ENCODE measurements at regions not wholly inside any gene's neighbourhood (a gene's known extent, or its start where the extent isn't known, plus 50 kb on each side); places are given as distances from the start of the nearest gene placed in this dataset.
"Not testable (repeated sequence)": the region's sequence is repeated elsewhere in the genome, so short reads cannot be mapped to it uniquely, and the experiment has no call there.

DNA sequence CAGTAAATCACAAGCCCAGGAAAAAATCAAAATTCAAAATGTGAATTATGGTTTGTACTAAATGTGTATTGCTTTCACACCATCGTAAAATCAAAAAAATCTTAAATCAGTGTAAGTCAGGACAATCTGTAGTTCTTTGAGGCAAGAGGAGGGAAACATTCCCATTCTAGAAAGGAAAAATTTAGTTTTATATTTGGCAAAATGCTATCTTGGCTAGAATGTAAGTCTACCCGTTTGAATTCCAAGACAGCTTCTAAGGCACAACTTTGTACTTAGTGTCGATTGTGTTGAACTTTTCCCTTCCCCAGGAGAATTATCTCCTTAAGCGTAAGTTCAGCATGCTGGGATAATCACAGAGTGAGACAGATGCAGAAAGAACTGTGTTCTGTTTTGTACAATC, 638.2 kb upstream of the LRRTM1 start:
- no peaks in the 10 kb centered on the region for H3K27me3 ChIP-seq (replicated peaks; ENCODE audit: control insufficient read depth, insufficient read depth, low read length)
- H3K36me3 ChIP-seq (ENCODE audit: control insufficient read depth, insufficient read depth, low read length), result no peaks in the 10 kb centered on the region
- no peak overlapping the region for H3K4me3 ChIP-seq (replicated peaks; ENCODE audit: low read depth, low read length)
- TF ChIP-seq, protein P1, sequence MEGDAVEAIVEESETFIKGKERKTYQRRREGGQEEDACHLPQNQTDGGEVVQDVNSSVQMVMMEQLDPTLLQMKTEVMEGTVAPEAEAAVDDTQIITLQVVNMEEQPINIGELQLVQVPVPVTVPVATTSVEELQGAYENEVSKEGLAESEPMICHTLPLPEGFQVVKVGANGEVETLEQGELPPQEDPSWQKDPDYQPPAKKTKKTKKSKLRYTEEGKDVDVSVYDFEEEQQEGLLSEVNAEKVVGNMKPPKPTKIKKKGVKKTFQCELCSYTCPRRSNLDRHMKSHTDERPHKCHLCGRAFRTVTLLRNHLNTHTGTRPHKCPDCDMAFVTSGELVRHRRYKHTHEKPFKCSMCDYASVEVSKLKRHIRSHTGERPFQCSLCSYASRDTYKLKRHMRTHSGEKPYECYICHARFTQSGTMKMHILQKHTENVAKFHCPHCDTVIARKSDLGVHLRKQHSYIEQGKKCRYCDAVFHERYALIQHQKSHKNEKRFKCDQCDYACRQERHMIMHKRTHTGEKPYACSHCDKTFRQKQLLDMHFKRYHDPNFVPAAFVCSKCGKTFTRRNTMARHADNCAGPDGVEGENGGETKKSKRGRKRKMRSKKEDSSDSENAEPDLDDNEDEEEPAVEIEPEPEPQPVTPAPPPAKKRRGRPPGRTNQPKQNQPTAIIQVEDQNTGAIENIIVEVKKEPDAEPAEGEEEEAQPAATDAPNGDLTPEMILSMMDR (IDR thresholded peaks at IDR 0.05; ENCODE audit: insufficient read depth, low read length, poor library complexity, severe bottlenecking), result no peak
- DNase-seq (ENCODE audit: extremely low read depth, insufficient read length), result no peak

DNA sequence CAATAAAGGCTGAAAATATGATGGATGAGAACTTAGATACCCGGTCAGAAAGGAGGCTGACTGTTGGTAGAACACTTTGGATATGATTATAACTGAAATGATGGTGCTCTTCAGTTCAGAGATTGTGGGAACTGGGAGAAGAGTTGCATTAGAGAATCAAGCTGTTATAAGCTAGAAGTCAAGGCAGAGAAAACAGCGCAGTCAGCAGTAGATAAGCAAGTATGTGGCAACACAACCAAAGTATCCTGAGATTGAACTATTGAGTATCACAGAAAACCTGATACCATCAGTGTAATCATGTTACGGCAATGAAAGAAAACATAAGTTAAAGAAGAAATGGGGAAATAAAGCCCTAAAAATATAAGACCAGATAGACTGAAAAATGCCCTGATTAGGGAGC, 633.9 kb upstream of the LRRTM1 start:
- H3K27me3 ChIP-seq (replicated peaks; ENCODE audit: control insufficient read depth, insufficient read depth, low read length), result no peaks in the 10 kb centered on the region
- DNase-seq (ENCODE audit: extremely low read depth, insufficient read length), result no peak
- H3K4me3 ChIP-seq (replicated peaks; ENCODE audit: low read depth, low read length), result no peak overlapping the region
- no peaks in the 10 kb centered on the region for H3K36me3 ChIP-seq (ENCODE audit: control insufficient read depth, insufficient read depth, low read length)
- TF ChIP-seq, protein P1 (IDR thresholded peaks at IDR 0.05; ENCODE audit: insufficient read depth, low read length, poor library complexity, severe bottlenecking), result no peak

DNA sequence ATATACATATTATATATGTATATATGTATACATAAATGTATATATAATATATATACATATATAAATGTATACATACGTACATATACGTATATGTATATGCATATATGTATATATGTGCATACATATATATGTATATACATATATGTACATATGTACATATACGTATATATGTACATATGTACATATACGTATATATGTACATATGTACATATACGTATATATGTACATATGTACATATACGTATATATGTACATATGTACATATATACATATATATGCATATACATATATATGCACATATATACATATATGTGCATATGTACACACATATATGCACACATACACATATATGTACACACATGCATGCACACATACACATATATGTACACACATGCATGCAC, 627.3 kb upstream of the LRRTM1 start:
- H3K27me3 ChIP-seq (replicated peaks; ENCODE audit: control insufficient read depth, insufficient read depth, low read length); DNase-seq (ENCODE audit: extremely low read depth, insufficient read length); H3K36me3 ChIP-seq (ENCODE audit: control insufficient read depth, insufficient read depth, low read length); H3K4me3 ChIP-seq (replicated peaks; ENCODE audit: low read depth, low read length): not testable (repeated sequence)

DNA sequence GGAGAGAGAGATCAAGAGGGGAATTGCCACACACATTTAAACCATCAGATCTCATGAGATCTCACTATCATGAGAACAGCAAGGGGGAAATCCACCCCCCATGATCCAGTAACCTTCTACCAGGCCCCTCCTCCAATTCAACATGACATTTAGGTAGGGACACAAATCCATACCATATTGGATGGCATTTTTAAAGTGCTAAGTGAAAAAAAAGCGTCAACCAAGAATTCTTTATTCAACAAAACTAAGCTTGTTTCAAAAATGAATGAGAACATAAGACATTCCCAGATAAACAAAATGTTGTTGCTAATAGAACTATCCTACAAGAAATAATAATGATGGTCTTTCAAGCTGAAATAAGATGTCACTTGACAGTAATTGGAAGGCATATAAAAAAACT, 626.2 kb upstream of the LRRTM1 start:
- TF ChIP-seq, protein P1 (IDR thresholded peaks at IDR 0.05; ENCODE audit: insufficient read depth, low read length, poor library complexity, severe bottlenecking), result no peak
- no peaks in the 10 kb centered on the region for H3K36me3 ChIP-seq (ENCODE audit: control insufficient read depth, insufficient read depth, low read length)
- H3K4me3 ChIP-seq (replicated peaks; ENCODE audit: low read depth, low read length), result no peak overlapping the region
- no peak for DNase-seq (ENCODE audit: extremely low read depth, insufficient read length)
- H3K27me3 ChIP-seq (replicated peaks; ENCODE audit: control insufficient read depth, insufficient read depth, low read length), result no peaks in the 10 kb centered on the region

DNA sequence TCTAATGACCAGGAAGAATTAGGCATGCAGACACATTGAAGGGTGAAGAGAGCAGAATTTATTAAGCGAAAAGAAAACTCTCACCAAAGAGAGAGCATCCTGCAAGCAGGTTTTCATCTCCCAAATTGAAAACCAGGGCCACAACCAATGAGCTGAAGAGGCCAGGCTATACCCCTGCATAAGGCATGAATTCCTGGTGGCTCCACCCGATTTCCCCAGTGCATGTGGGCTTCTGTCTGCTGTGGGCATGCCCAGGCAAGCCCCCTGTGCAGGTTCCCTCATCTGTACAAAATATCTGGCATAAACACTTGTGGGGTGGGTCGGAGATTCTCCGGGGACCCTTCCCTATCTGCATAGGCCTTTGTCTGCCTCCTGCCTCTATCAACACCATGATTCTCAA, 621.6 kb upstream of the LRRTM1 start:
- TF ChIP-seq, protein P1 (IDR thresholded peaks at IDR 0.05; ENCODE audit: insufficient read depth, low read length, poor library complexity, severe bottlenecking), result no peak

DNA sequence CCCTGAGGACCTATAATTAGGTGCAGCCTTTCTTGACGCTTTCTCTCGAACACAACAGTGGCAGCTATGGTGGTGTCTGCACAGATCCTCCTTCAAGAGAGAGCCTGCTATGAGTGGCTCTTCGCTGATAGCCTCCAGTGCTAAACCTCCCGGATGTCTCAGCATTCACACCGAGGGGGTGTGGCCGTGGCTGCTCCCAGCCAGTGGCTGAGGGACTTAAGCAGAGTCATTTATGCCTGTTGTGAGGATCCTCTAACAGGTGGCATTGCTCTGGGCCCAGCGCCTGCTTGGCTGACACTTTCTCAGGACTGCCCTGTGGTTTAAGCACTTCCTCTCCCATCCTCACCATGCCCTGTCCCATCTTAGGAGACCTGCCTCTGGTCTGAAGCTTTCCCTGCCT, 592.0 kb upstream of the LRRTM1 start:
- no peaks in the 10 kb centered on the region for H3K36me3 ChIP-seq (ENCODE audit: control insufficient read depth, insufficient read depth, low read length)
- DNase-seq (ENCODE audit: extremely low read depth, insufficient read length), result no peak
- H3K27me3 ChIP-seq (replicated peaks; ENCODE audit: control insufficient read depth, insufficient read depth, low read length), result no peaks in the 10 kb centered on the region
- TF ChIP-seq, protein P1 (IDR thresholded peaks at IDR 0.05; ENCODE audit: insufficient read depth, low read length, poor library complexity, severe bottlenecking), result no peak
- H3K4me3 ChIP-seq (replicated peaks; ENCODE audit: low read depth, low read length), result no peak overlapping the region

More for the DNA sequence above, 621.6 kb upstream of the LRRTM1 start:
- H3K4me3 ChIP-seq (replicated peaks; ENCODE audit: low read depth, low read length), result no peak overlapping the region
- H3K27me3 ChIP-seq (replicated peaks; ENCODE audit: control insufficient read depth, insufficient read depth, low read length), result no peaks in the 10 kb centered on the region
- H3K36me3 ChIP-seq (ENCODE audit: control insufficient read depth, insufficient read depth, low read length), result no peaks in the 10 kb centered on the region
- no peak for DNase-seq (ENCODE audit: extremely low read depth, insufficient read length)
